Transverse colon (tissue), 4 donors: ENCODE measurements at regions not wholly inside any gene's neighbourhood (a gene's known extent, or its start where the extent isn't known, plus 50 kb on each side); places are given as distances from the start of the nearest gene placed in this dataset.

Experiments used
- CTCF ChIP-seq, 5 experiments: fragments of 200-600 bp in 3 of 5; fragments of 450-650 bp in 2 of 5; sonication (generic) in 3 of 5; IDR thresholded peaks; 1 replicate in 2 of 5; 2 replicates in 3 of 5; pipeline ENCODE4 v1.5.1; 2016 to 2017; ENCODE audit warnings: antibody characterized with exemption in 5 of 5, inconsistent platforms in 3 of 5, mild to moderate bottlenecking in 2 of 5, moderate library complexity in 1 of 5
- EP300 ChIP-seq: sonication (generic); formaldehyde crosslinking; IDR thresholded peaks from one replicate; pipeline ENCODE4 v1.6.1; 2017; ENCODE audit warnings: antibody characterized with exemption, low read depth
- POLR2A ChIP-seq: fragments of 450-650 bp; IDR thresholded peaks from one replicate; pipeline ENCODE4 v1.6.1; 2016; ENCODE audit warnings: antibody characterized with exemption, mild to moderate bottlenecking, moderate library complexity
- POLR2AphosphoS5 ChIP-seq, 3 donors: sonication (generic); formaldehyde crosslinking; IDR thresholded peaks; one replicate each; pipeline ENCODE4 v1.6.1; 2016; ENCODE audit warnings: antibody characterized with exemption in 3 of 3

GRCh38 chr4:30821275-30821674, 101.1 kb downstream of the PCDH7 start:
- TF ChIP-seq POLR2A = no peak
- no peak for TF ChIP-seq EP300
- TF ChIP-seq CTCF (IDR thresholded peaks at IDR 0.05) = no peak
- no peak for TF ChIP-seq POLR2AphosphoS5 (IDR thresholded peaks at IDR 0.05)
